ENCODE measurements at regions not wholly inside any gene's neighbourhood (a gene's known extent, or its start where the extent isn't known, plus 50 kb on each side); places are given as distances from the start of the nearest gene placed in this dataset.
A peak's percentile ranks its signal among the peaks of the same experiment; 100 is the strongest.

DNA sequence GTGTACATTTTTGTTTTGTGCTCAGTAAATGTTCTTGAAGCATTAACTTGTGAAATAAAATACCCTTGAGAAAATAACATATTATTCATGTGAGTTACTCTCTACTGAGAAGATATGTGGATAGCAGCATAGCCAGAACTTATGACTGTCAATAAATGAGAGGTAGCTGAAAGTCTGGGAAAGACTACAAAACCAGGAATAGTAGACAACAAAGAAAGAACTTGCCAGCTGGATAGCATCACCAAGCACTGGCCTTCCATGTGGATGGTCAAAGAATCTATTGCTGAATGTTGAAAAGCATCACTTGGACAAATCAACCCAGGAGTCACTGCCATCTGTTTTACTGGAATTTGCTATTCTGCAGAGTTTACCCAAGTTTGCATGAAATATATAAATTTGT is 650.0 kb upstream of the HTR2C start:
- H3K4me3 ChIP-seq (ENCODE audit: low read length): no peak overlapping the region
- no peak overlapping the region for H3K4me2 ChIP-seq (ENCODE audit: low read depth, low read length, poor library complexity, severe bottlenecking)
- no peak for DNase-seq
- no peaks in the 10 kb centered on the region for H3K36me3 ChIP-seq (ENCODE audit: insufficient read depth, low read length)
- H3K79me2 ChIP-seq (ENCODE audit: low read length): no peaks in the 10 kb centered on the region
- H4K20me1 ChIP-seq (ENCODE audit: insufficient read depth, low read depth, low read length): no peaks in the 10 kb centered on the region
- no peak overlapping the region for H2AFZ ChIP-seq (ENCODE audit: low read length)
- H3K27me3 ChIP-seq (ENCODE audit: low read length): no peaks in the 10 kb centered on the region
- no peaks in the 10 kb centered on the region for H3K4me1 ChIP-seq (ENCODE audit: low read length)
- no peaks in the 10 kb centered on the region for H3K9me2 ChIP-seq (replicated peaks; ENCODE audit: insufficient read depth, low read length)
- H3K9me3 ChIP-seq (ENCODE audit: low read length): no peaks in the 10 kb centered on the region
- no peak overlapping the region for H3K27ac ChIP-seq (ENCODE audit: low read length)
- H3K9ac ChIP-seq (ENCODE audit: low read length): no peak overlapping the region

DNA sequence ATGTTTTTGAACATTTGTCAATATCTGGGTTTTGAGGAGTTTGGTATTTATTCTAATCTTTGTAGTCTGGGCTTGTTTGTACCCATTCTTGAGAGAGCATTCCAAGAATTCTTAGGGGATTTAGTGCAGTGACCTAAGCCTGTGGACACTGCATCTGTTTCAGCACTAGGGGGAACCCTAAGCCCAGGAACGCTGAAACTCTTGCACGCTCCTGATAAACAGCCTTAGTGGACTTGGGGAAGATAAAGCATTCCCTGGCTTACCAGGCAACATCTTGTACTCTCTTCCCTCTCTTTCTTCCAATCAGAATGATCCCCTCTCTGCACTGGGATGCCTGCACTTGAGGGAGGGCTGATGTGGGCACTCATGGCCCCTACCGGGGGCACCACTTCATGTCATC is 654.9 kb upstream of the HTR2C start:
- no peaks in the 10 kb centered on the region for H3K9me2 ChIP-seq (replicated peaks; ENCODE audit: insufficient read depth, low read length)
- no peaks in the 10 kb centered on the region for H3K36me3 ChIP-seq (ENCODE audit: insufficient read depth, low read length)
- no peak overlapping the region for H2AFZ ChIP-seq (ENCODE audit: low read length)
- no peak overlapping the region for H3K27ac ChIP-seq (ENCODE audit: low read length)
- no peaks in the 10 kb centered on the region for H4K20me1 ChIP-seq (ENCODE audit: insufficient read depth, low read depth, low read length)
- no peak overlapping the region for H3K4me2 ChIP-seq (ENCODE audit: low read depth, low read length, poor library complexity, severe bottlenecking)
- H3K79me2 ChIP-seq (ENCODE audit: low read length): no peaks in the 10 kb centered on the region
- no peak overlapping the region for H3K9ac ChIP-seq (ENCODE audit: low read length)
- no peaks in the 10 kb centered on the region for H3K9me3 ChIP-seq (ENCODE audit: low read length)
- H3K27me3 ChIP-seq (ENCODE audit: low read length): no peaks in the 10 kb centered on the region
- peak; percentile 74 for DNase-seq
- H3K4me3 ChIP-seq (ENCODE audit: low read length): no peak overlapping the region
- no peaks in the 10 kb centered on the region for H3K4me1 ChIP-seq (ENCODE audit: low read length)

DNA sequence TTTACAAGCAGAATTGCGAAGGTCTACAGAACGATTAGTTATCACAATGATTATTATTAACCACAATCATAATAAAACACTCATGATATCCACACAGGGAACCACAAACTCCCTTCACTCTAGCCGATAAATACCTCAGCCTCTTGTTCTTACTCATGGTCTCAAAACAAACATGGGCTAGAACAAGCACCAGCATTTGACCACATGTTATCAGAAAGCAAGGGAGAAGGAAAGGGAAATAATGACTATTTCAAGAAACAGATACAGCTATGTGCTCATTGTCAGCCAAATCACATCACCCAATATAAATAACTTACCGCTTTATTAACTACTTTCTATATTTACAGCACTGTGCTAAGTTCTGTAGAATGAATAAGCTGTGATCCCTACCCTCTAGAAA is 663.2 kb upstream of the HTR2C start:
- Histone ChIP-seq H3K9me3 (ENCODE audit: low read length) (no peaks in the 10 kb centered on the region), H3K4me2 (ENCODE audit: low read depth, low read length, poor library complexity, severe bottlenecking) (no peak overlapping the region), H3K4me1 (ENCODE audit: low read length) (no peaks in the 10 kb centered on the region), H3K9ac (ENCODE audit: low read length) (no peak overlapping the region), H3K79me2 (ENCODE audit: low read length) (no peaks in the 10 kb centered on the region), H3K27me3 (ENCODE audit: low read length) (no peaks in the 10 kb centered on the region), H2AFZ (ENCODE audit: low read length) (no peak overlapping the region), H3K9me2 (replicated peaks; ENCODE audit: insufficient read depth, low read length) (no peaks in the 10 kb centered on the region), H3K4me3 (ENCODE audit: low read length) (no peak overlapping the region), H3K27ac (ENCODE audit: low read length) (no peak overlapping the region), H4K20me1 (ENCODE audit: insufficient read depth, low read depth, low read length) (no peaks in the 10 kb centered on the region), H3K36me3 (ENCODE audit: insufficient read depth, low read length) (no peaks in the 10 kb centered on the region)
- no peak for DNase-seq

DNA sequence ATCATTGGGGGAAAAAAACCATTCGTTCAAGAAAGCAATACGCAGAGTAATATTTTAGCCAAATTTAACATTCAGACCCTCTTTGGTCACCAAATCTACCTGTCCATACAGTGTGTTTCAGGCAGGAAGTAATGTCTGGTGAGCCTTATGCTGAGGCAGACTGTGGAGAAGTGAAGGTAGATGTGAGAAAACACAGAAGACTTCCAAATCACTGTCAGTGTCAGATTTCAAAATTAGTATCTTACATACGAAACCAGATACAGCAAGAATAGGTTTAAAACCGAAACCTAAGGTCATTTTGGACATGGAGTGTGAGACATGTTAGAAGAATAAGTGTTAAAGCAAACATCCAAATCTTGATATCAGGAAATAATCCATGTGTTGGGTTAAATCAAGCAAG is 664.5 kb upstream of the HTR2C start:
- DNase-seq: no peak
- H3K9me3 ChIP-seq (ENCODE audit: low read length): no peaks in the 10 kb centered on the region
- no peak overlapping the region for H2AFZ ChIP-seq (ENCODE audit: low read length)
- H4K20me1 ChIP-seq (ENCODE audit: insufficient read depth, low read depth, low read length): no peaks in the 10 kb centered on the region
- H3K27ac ChIP-seq (ENCODE audit: low read length): no peak overlapping the region
- H3K9me2 ChIP-seq (replicated peaks; ENCODE audit: insufficient read depth, low read length): no peaks in the 10 kb centered on the region
- no peak overlapping the region for H3K9ac ChIP-seq (ENCODE audit: low read length)
- H3K4me1 ChIP-seq (ENCODE audit: low read length): no peaks in the 10 kb centered on the region
- no peak overlapping the region for H3K4me2 ChIP-seq (ENCODE audit: low read depth, low read length, poor library complexity, severe bottlenecking)
- no peaks in the 10 kb centered on the region for H3K79me2 ChIP-seq (ENCODE audit: low read length)
- no peaks in the 10 kb centered on the region for H3K36me3 ChIP-seq (ENCODE audit: insufficient read depth, low read length)
- H3K4me3 ChIP-seq (ENCODE audit: low read length): no peak overlapping the region
- no peaks in the 10 kb centered on the region for H3K27me3 ChIP-seq (ENCODE audit: low read length)

DNA sequence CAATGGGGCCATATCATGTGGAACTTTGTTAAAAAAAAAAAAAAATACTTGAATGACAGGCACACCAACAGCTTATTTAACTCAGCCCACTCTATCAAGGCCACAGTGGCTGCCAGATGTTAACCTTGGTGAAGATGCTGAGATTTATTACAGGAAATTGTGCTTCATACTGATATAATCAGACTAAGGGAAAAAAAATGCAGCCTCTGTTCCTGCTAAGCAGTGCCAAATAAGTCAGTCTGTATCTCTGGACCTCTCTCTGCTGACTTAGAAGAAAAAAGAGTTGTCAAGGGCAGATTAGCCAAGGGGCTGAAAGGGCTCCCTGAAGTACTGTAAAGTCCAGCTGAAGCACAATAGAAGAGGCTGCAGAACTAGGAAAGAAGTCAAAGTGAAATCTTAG is 677.7 kb upstream of the HTR2C start:
- Histone ChIP-seq H3K27me3 (ENCODE audit: low read length) (no peaks in the 10 kb centered on the region), H3K27ac (ENCODE audit: low read length) (no peak overlapping the region), H3K4me3 (ENCODE audit: low read length) (no peak overlapping the region), H3K9me3 (ENCODE audit: low read length) (no peaks in the 10 kb centered on the region), H3K79me2 (ENCODE audit: low read length) (no peaks in the 10 kb centered on the region), H3K9me2 (replicated peaks; ENCODE audit: insufficient read depth, low read length) (no peaks in the 10 kb centered on the region), H4K20me1 (ENCODE audit: insufficient read depth, low read depth, low read length) (no peaks in the 10 kb centered on the region), H3K36me3 (ENCODE audit: insufficient read depth, low read length) (no peaks in the 10 kb centered on the region), H3K4me2 (ENCODE audit: low read depth, low read length, poor library complexity, severe bottlenecking) (no peak overlapping the region), H3K4me1 (ENCODE audit: low read length) (no peaks in the 10 kb centered on the region), H2AFZ (ENCODE audit: low read length) (no peak overlapping the region), H3K9ac (ENCODE audit: low read length) (no peak overlapping the region)
- no peak for DNase-seq

DNA sequence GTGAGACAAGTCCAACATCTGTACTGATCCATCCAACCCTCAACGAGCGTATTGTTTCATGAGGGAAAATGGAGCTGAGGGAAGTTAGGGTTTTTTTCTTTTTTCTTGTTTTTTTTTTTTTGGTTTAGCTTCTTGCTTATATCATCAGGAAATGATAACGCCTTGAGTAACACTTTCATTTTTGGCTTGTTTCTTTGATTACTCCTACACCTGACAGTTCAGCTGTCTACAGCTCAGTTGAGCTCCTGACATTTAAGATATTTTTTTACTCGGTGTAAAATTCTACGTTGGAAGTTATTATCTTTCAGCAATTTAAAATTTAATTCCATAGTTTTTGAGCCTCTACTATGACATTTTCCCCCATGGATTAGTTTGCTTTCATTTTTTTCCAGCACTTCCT is 691.0 kb upstream of the HTR2C start:
- Histone ChIP-seq H3K9me2 (replicated peaks; ENCODE audit: insufficient read depth, low read length) (no peaks in the 10 kb centered on the region), H4K20me1 (ENCODE audit: insufficient read depth, low read depth, low read length) (no peaks in the 10 kb centered on the region), H3K9ac (ENCODE audit: low read length) (no peak overlapping the region), H3K9me3 (ENCODE audit: low read length) (no peaks in the 10 kb centered on the region), H3K4me2 (ENCODE audit: low read depth, low read length, poor library complexity, severe bottlenecking) (no peak overlapping the region), H3K27me3 (ENCODE audit: low read length) (no peaks in the 10 kb centered on the region), H3K4me1 (ENCODE audit: low read length) (no peaks in the 10 kb centered on the region), H2AFZ (ENCODE audit: low read length) (no peak overlapping the region), H3K79me2 (ENCODE audit: low read length) (no peaks in the 10 kb centered on the region), H3K4me3 (ENCODE audit: low read length) (no peak overlapping the region), H3K36me3 (ENCODE audit: insufficient read depth, low read length) (no peaks in the 10 kb centered on the region), H3K27ac (ENCODE audit: low read length) (no peak overlapping the region)
- DNase-seq: no peak

DNA sequence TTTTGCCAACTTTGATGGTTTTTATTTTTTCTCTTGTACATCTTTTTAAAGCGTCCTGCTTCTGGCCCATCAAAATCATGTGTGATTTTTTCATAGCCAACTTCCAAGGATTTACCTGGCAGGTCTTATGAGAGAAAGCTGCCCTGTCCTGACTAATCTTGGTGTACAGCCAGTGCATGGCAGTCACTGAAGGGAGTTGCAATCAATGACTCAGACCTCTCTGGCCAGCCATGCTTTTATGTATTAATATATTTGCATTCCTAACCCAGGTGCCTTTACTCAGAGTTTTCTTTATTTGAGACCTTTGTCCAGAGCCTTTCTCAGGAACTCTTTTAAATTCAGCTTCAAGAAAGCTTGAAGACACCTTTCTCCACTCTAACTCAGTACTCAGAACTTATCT is 691.5 kb upstream of the HTR2C start:
- no peak for DNase-seq
- Histone ChIP-seq H3K9me2 (replicated peaks; ENCODE audit: insufficient read depth, low read length) (no peaks in the 10 kb centered on the region), H3K4me2 (ENCODE audit: low read depth, low read length, poor library complexity, severe bottlenecking) (no peak overlapping the region), H3K9me3 (ENCODE audit: low read length) (no peaks in the 10 kb centered on the region), H3K79me2 (ENCODE audit: low read length) (no peaks in the 10 kb centered on the region), H3K9ac (ENCODE audit: low read length) (no peak overlapping the region), H2AFZ (ENCODE audit: low read length) (no peak overlapping the region), H3K36me3 (ENCODE audit: insufficient read depth, low read length) (no peaks in the 10 kb centered on the region), H3K27ac (ENCODE audit: low read length) (no peak overlapping the region), H3K27me3 (ENCODE audit: low read length) (no peaks in the 10 kb centered on the region), H4K20me1 (ENCODE audit: insufficient read depth, low read depth, low read length) (no peaks in the 10 kb centered on the region), H3K4me1 (ENCODE audit: low read length) (no peaks in the 10 kb centered on the region), H3K4me3 (ENCODE audit: low read length) (no peak overlapping the region)

DNA sequence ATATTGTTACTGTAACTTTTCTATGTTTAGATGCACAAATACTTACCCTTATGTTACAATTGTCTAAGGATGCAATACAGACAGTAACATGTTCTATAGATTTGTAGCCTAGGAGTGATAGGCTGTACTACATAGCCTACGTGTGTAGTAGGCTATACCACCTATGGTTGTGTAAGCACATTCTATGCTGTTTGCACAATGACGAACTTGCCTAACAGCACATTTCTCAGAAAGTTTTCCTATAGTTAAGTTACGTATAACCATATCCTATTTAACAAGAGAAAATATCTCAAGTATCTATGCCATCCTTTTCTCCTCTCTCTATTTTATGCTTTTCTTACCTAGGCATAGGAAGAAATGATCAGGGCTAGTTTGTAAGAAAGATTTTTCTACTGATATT is 710.8 kb upstream of the HTR2C start:
- no peak overlapping the region for H3K27ac ChIP-seq (ENCODE audit: low read length)
- DNase-seq: no peak
- no peaks in the 10 kb centered on the region for H3K4me1 ChIP-seq (ENCODE audit: low read length)

DNA sequence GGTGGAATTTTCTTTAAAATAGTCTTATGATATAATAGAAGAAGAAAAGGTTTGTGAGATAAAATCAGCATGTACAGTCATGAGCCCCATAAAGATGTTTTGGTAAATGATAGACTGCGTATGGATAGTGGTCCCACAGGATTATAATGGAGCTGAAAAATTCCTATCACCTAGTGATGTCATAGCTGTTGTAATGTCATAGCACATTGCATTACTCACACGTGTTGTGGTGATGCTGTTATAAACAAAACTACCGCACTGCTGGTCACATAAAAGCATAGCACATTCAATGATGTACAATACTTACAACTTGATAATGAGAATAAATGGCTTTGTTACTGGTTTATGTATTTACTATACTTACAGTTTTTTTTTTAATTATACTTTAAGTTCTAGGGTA is 715.2 kb upstream of the HTR2C start:
- Histone ChIP-seq H3K79me2 (ENCODE audit: low read length) (no peaks in the 10 kb centered on the region), H3K9ac (ENCODE audit: low read length) (no peak overlapping the region), H2AFZ (ENCODE audit: low read length) (no peak overlapping the region), H3K27ac (ENCODE audit: low read length) (no peak overlapping the region), H3K36me3 (ENCODE audit: insufficient read depth, low read length) (no peaks in the 10 kb centered on the region), H3K27me3 (ENCODE audit: low read length) (no peaks in the 10 kb centered on the region), H3K4me2 (ENCODE audit: low read depth, low read length, poor library complexity, severe bottlenecking) (no peak overlapping the region), H3K4me1 (ENCODE audit: low read length) (no peaks in the 10 kb centered on the region), H4K20me1 (ENCODE audit: insufficient read depth, low read depth, low read length) (no peaks in the 10 kb centered on the region), H3K4me3 (ENCODE audit: low read length) (no peak overlapping the region), H3K9me2 (replicated peaks; ENCODE audit: insufficient read depth, low read length) (no peaks in the 10 kb centered on the region), H3K9me3 (ENCODE audit: low read length) (no peaks in the 10 kb centered on the region)
- no peak for DNase-seq

More for the DNA sequence above, 710.8 kb upstream of the HTR2C start:
- H2AFZ ChIP-seq (ENCODE audit: low read length): no peak overlapping the region
- H3K9me2 ChIP-seq (replicated peaks; ENCODE audit: insufficient read depth, low read length): no peaks in the 10 kb centered on the region
- no peak overlapping the region for H3K4me2 ChIP-seq (ENCODE audit: low read depth, low read length, poor library complexity, severe bottlenecking)
- H3K4me3 ChIP-seq (ENCODE audit: low read length): no peak overlapping the region
- no peaks in the 10 kb centered on the region for H3K27me3 ChIP-seq (ENCODE audit: low read length)
- no peak overlapping the region for H3K9ac ChIP-seq (ENCODE audit: low read length)
- no peaks in the 10 kb centered on the region for H3K9me3 ChIP-seq (ENCODE audit: low read length)
- no peaks in the 10 kb centered on the region for H4K20me1 ChIP-seq (ENCODE audit: insufficient read depth, low read depth, low read length)
- no peaks in the 10 kb centered on the region for H3K36me3 ChIP-seq (ENCODE audit: insufficient read depth, low read length)
- no peaks in the 10 kb centered on the region for H3K79me2 ChIP-seq (ENCODE audit: low read length)
